A549 (cell line): ENCODE measurements at regions not wholly inside any gene's neighbourhood (a gene's known extent, or its start where the extent isn't known, plus 50 kb on each side); places are given as distances from the start of the nearest gene placed in this dataset.

Experiments
- CTCF ChIP-seq: fragments of >200 bp; sonication (Bioruptor Twin); formaldehyde crosslinking; IDR thresholded peaks from 3 replicates; pipeline ENCODE4 v1.5.1; 2016
- POLR2A ChIP-seq: IDR thresholded peaks from 2 replicates; pipeline ENCODE4 v1.6.1; 2012; ENCODE audit warnings: mild to moderate bottlenecking, low read length

GRCh38 chr17:64777415-64778239 lies 115.5 kb upstream of the SMURF2 start:
- TF ChIP-seq CTCF: no peak
- TF ChIP-seq POLR2A: no peak
